Smooth muscle cell (in vitro differentiated cells): ENCODE measurements at regions not wholly inside any gene's neighbourhood (a gene's known extent, or its start where the extent isn't known, plus 50 kb on each side); places are given as distances from the start of the nearest gene placed in this dataset.

Experiments used
- DNase-seq: peaks from one replicate; lab custom pipeline; 2025; ENCODE audit not compliant: unreplicated experiment; lab: John Stamatoyannopoulos, UW
- H2AFZ ChIP-seq: fragments of 200-600 bp; sonication (generic); 2 replicates; pipeline ENCODE4 v1.6.0; 2016; ENCODE audit warnings: antibody characterized with exemption, low read depth, mild to moderate bottlenecking
- H3F3A ChIP-seq: fragments of 200-600 bp; sonication (generic); 2 replicates; pipeline ENCODE4 v1.6.0; 2017; ENCODE audit warnings: antibody characterized with exemption, low read depth
- H3K27ac ChIP-seq: fragments of 200-600 bp; sonication (generic); 2 replicates; pipeline ENCODE4 v1.5.1; 2016; ENCODE audit warnings: low read depth, mild to moderate bottlenecking
- H3K27me3 ChIP-seq: fragments of 200-600 bp; sonication (generic); 2 replicates; pipeline ENCODE4 v1.6.1; 2016; ENCODE audit warnings: low read depth, mild to moderate bottlenecking
- H3K36me3 ChIP-seq: fragments of 200-600 bp; sonication (generic); 2 replicates; pipeline ENCODE4 v1.5.1; 2016; ENCODE audit warnings: low read depth
- H3K4me1 ChIP-seq: fragments of 200-600 bp; sonication (generic); 2 replicates; pipeline ENCODE4 v1.5.1; 2016; ENCODE audit warnings: low read depth
- H3K4me2 ChIP-seq: fragments of 200-600 bp; sonication (generic); 2 replicates; pipeline ENCODE4 v1.6.0; 2016; ENCODE audit warnings: mild to moderate bottlenecking
- H3K4me3 ChIP-seq: fragments of 200-600 bp; sonication (generic); 2 replicates; pipeline ENCODE4 v1.5.1; 2016; ENCODE audit warnings: mild to moderate bottlenecking
- H3K79me2 ChIP-seq: fragments of 200-600 bp; sonication (generic); 2 replicates; pipeline ENCODE4 v1.6.0; 2016; ENCODE audit warnings: low read depth, mild to moderate bottlenecking
- H3K9ac ChIP-seq: fragments of 200-600 bp; sonication (generic); 2 replicates; pipeline ENCODE4 v1.6.0; 2016; ENCODE audit warnings: low read depth
- H3K9me3 ChIP-seq: fragments of 200-600 bp; sonication (generic); replicated peaks from 2 replicates; pipeline ENCODE4 v1.5.1; 2016; ENCODE audit warnings: low read depth
- H4K20me1 ChIP-seq: fragments of 200-600 bp; sonication (generic); 2 replicates; pipeline ENCODE4 v1.6.0; 2016; ENCODE audit warnings: low read depth
- WGBS: methylation state at CpG from one replicate; pipeline ENCODE4 v1.1.7; 2016; ENCODE audit warnings: low lambda C conversion rate; 5-methylcytosine and 5-hydroxymethylcytosine counted together
- TF ChIP-seq, protein P1 (sequence below): fragments of 200-600 bp; sonication (generic); IDR thresholded peaks from 2 replicates; pipeline ENCODE4 v1.5.1; 2017; ENCODE audit warnings: borderline replicate concordance, mild to moderate bottlenecking, antibody characterized with exemption; ENCODE audit not compliant: insufficient read depth, poor library complexity, severe bottlenecking

- H3K4me2 ChIP-seq, result no peak overlapping the region
- DNase-seq, result no peak
- no peaks in the 10 kb centered on the region for H4K20me1 ChIP-seq
- H3K4me3 ChIP-seq, result no peak overlapping the region
- TF ChIP-seq, protein P1, sequence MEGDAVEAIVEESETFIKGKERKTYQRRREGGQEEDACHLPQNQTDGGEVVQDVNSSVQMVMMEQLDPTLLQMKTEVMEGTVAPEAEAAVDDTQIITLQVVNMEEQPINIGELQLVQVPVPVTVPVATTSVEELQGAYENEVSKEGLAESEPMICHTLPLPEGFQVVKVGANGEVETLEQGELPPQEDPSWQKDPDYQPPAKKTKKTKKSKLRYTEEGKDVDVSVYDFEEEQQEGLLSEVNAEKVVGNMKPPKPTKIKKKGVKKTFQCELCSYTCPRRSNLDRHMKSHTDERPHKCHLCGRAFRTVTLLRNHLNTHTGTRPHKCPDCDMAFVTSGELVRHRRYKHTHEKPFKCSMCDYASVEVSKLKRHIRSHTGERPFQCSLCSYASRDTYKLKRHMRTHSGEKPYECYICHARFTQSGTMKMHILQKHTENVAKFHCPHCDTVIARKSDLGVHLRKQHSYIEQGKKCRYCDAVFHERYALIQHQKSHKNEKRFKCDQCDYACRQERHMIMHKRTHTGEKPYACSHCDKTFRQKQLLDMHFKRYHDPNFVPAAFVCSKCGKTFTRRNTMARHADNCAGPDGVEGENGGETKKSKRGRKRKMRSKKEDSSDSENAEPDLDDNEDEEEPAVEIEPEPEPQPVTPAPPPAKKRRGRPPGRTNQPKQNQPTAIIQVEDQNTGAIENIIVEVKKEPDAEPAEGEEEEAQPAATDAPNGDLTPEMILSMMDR, result no peak
- H3K27me3 ChIP-seq, result no peaks in the 10 kb centered on the region
- no peaks in the 10 kb centered on the region for H3K79me2 ChIP-seq
- 84% methylated on average over 2 of the region's 2 CpGs for WGBS
- H3K9me3 ChIP-seq, result no peaks in the 10 kb centered on the region
- no peak overlapping the region for H2AFZ ChIP-seq
- H3K9ac ChIP-seq, result no peak overlapping the region
- no peaks in the 10 kb centered on the region for H3K36me3 ChIP-seq
- H3K27ac ChIP-seq, result no peak overlapping the region
- H3K4me1 ChIP-seq, result no peaks in the 10 kb centered on the region
- no peaks in the 10 kb centered on the region for H3F3A ChIP-seq
Observed at GRCh38 chr6:97645757-97646156, 362.7 kb upstream of the MMS22L start.

DNA sequence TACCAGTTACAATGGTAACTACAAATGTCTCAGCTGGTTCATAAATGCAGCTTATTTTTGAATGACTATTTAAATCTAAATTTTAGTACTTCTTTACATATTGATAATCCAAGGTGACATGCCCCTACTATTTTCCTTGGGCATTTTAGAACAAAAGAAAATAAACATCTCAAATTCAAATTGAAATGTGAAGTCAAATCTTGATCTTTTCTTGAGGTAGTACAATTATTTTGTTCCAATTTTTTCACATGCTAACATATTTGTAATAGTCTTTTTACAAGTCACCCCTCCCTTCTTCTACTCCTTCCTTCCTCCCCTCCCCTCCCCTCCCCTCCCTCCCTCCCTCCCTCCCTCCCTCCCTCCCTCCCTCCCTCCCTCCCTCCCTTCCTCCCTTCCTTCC, 370.1 kb upstream of the MMS22L start:
- Histone ChIP-seq H3K9ac (no peak overlapping the region), H3K4me3 (no peak overlapping the region), H3F3A (no peaks in the 10 kb centered on the region), H3K36me3 (no peaks in the 10 kb centered on the region), H2AFZ (no peak overlapping the region), H3K27me3 (no peaks in the 10 kb centered on the region), H3K27ac (no peak overlapping the region), H3K9me3 (no peaks in the 10 kb centered on the region), H3K4me1 (peaks cover 29% of the 10 kb centered on the region), H3K4me2 (no peak overlapping the region), H4K20me1 (no peaks in the 10 kb centered on the region), H3K79me2 (no peaks in the 10 kb centered on the region)
- TF ChIP-seq, protein P1, result no peak
- no peak for DNase-seq

GRCh38 chr6:97653517-97653916, 370.5 kb upstream of the MMS22L start:
- Histone ChIP-seq H3K9me3 (no peaks in the 10 kb centered on the region), H3K4me1 (peaks cover 33% of the 10 kb centered on the region), H4K20me1 (no peaks in the 10 kb centered on the region), H3K27ac (no peak overlapping the region), H3K4me2 (no peak overlapping the region), H3F3A (no peaks in the 10 kb centered on the region), H3K27me3 (no peaks in the 10 kb centered on the region), H3K36me3 (no peaks in the 10 kb centered on the region), H2AFZ (no peak overlapping the region), H3K9ac (no peak overlapping the region), H3K4me3 (no peak overlapping the region), H3K79me2 (no peaks in the 10 kb centered on the region)
- TF ChIP-seq, protein P1, result no peak
- DNase-seq, result no peak

GRCh38 chr6:97654674-97655073, 371.7 kb upstream of the MMS22L start:
- DNase-seq, result no peak
- Histone ChIP-seq H4K20me1 (no peaks in the 10 kb centered on the region), H3K36me3 (no peaks in the 10 kb centered on the region), H3K4me2 (no peak overlapping the region), H3K4me1 (peaks cover 35% of the 10 kb centered on the region), H3K27ac (no peak overlapping the region), H3F3A (no peaks in the 10 kb centered on the region), H3K4me3 (no peak overlapping the region), H2AFZ (no peak overlapping the region), H3K27me3 (no peaks in the 10 kb centered on the region), H3K9me3 (no peaks in the 10 kb centered on the region), H3K79me2 (no peaks in the 10 kb centered on the region), H3K9ac (no peak overlapping the region)
- WGBS, result 86% methylated on average over 3 of the region's 3 CpGs
- TF ChIP-seq, protein P1, result no peak
